Activated naive CD4-positive, alpha-beta T cell treated with anti-CD3 and anti-CD28 coated beads, Interleukin-2, amount 50 U/mL, for 24 hours (primary cell): ENCODE measurements at regions not wholly inside any gene's neighbourhood (a gene's known extent, or its start where the extent isn't known, plus 50 kb on each side); places are given as distances from the start of the nearest gene placed in this dataset.

Experiments used
- H3K27ac Mint-ChIP-seq: one replicate; pipeline ENCODE4 v1.8.0; 2021; ENCODE audit warnings: mild to moderate bottlenecking, mixed read lengths
- H3K27me3 Mint-ChIP-seq: one replicate; pipeline ENCODE4 v1.8.0; 2021; ENCODE audit warnings: mixed read lengths
- H3K36me3 Mint-ChIP-seq: one replicate; pipeline ENCODE4 v1.8.0; 2021; ENCODE audit warnings: mixed read lengths
- H3K4me1 Mint-ChIP-seq: one replicate; pipeline ENCODE4 v1.8.0; 2021; ENCODE audit warnings: mixed read lengths
- H3K4me3 Mint-ChIP-seq: one replicate; pipeline ENCODE4 v1.8.0; 2021; ENCODE audit warnings: mild to moderate bottlenecking, mixed read lengths
- H3K9me3 Mint-ChIP-seq: one replicate; pipeline ENCODE4 v1.8.0; 2021; ENCODE audit warnings: mixed read lengths

- Mint-ChIP-seq H3K36me3 (peaks cover 2% of the 10 kb centered on the region), H3K4me1 (no peaks in the 10 kb centered on the region), H3K9me3 (no peaks in the 10 kb centered on the region), H3K27ac (no peak overlapping the region), H3K4me3 (no peak overlapping the region), H3K27me3 (peaks cover 9% of the 10 kb centered on the region)
These were observed 186.2 kb downstream of the TEX29 start for GRCh38 chr13:111506621-111507020.

- Mint-ChIP-seq H3K36me3 (no peaks in the 10 kb centered on the region), H3K4me1 (no peaks in the 10 kb centered on the region), H3K27ac (no peak overlapping the region), H3K4me3 (no peak overlapping the region), H3K9me3 (no peaks in the 10 kb centered on the region), H3K27me3 (peaks cover 3% of the 10 kb centered on the region)
These were observed 187.9 kb downstream of the TEX29 start for GRCh38 chr13:111508164-111508870.

- Mint-ChIP-seq H3K4me1 (no peaks in the 10 kb centered on the region), H3K9me3 (no peaks in the 10 kb centered on the region), H3K4me3 (no peak overlapping the region)
These were observed 188.6 kb downstream of the TEX29 start for GRCh38 chr13:111508902-111509509.

DNA sequence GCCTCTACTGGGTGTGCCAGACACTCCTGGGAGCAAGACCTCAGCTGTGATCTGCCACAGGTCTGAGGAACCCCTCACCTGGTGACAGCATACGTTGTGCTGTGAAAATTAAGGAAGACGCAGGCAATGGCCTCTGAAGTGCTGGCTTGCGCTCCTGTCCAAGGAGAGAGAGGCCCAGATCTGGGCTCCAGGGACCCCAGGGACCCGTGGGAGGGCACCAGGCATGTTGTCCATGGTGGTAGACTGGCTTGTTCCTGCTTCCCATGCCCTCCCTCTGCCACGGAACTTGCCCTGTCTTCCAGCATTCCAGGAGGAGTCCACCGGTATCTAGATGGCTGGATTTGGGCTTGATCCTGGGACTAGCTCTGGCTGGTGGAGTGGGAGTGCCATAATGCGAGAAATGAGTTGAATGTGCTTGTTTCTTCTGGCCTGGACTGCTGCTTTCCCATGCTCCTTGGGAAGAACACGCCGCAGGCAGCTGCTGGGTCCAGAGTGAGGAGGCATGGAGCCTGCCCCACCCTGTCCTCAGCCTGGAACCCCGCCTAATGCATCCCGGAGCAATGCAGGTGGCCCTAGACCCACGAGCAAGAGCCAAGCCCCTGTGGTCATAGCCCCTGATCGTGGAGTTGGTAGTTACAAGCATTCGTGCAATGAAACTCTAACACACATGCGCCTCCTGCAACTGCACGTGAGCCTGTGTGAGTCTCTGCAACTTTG, 190.2 kb downstream of the TEX29 start:
- no peaks in the 10 kb centered on the region for H3K36me3 Mint-ChIP-seq
- no peaks in the 10 kb centered on the region for H3K27me3 Mint-ChIP-seq
- no peak overlapping the region for H3K4me3 Mint-ChIP-seq
- no peaks in the 10 kb centered on the region for H3K9me3 Mint-ChIP-seq
- H3K27ac Mint-ChIP-seq: no peak overlapping the region
- no peaks in the 10 kb centered on the region for H3K4me1 Mint-ChIP-seq

More at GRCh38 chr13:111508902-111509509, 188.6 kb downstream of the TEX29 start:
- H3K27me3 Mint-ChIP-seq: peaks cover under 1% of the 10 kb centered on the region
- H3K36me3 Mint-ChIP-seq: no peaks in the 10 kb centered on the region
- H3K27ac Mint-ChIP-seq: no peak overlapping the region

- Mint-ChIP-seq H3K27ac (no peak overlapping the region), H3K36me3 (no peaks in the 10 kb centered on the region), H3K4me3 (no peak overlapping the region), H3K27me3 (no peaks in the 10 kb centered on the region), H3K4me1 (no peaks in the 10 kb centered on the region), H3K9me3 (no peaks in the 10 kb centered on the region)
These were observed 190.8 kb downstream of the TEX29 start for GRCh38 chr13:111511219-111511732.

DNA sequence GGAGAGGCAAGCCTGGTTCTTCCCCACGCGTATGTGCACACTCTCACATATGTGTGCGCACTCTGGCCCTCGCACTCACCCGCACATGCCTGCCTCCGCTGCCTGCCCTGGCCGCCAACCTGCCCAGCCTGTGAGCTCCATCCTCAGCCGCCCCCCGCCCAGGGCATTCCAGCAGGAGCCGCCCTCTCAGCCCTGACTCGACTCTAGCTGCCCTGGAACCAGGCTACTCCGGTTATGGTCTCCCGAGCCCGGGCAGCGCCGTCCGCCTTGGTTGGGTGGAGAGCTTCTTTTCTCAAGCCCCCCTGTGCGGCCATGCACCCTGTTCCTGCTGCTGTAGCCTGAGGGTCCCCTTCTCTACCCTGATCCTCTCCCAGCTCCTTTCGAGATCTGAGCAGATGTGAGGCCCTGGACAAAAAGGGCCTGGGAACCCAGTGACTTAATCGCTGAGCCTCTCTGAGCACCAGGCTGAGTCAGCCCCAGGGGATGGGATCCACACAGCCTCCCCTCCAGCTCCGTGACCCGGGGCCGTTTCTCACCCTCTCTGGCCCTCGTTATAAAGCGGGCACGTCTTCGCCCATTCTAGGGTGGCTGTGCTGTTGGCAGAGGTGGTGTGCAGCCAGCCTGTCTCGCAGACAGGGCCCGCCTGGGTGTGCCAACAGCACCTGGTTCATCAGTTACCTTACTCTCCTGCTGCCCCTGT, 191.5 kb downstream of the TEX29 start:
- Mint-ChIP-seq H3K27me3 (no peaks in the 10 kb centered on the region), H3K9me3 (no peaks in the 10 kb centered on the region), H3K27ac (no peak overlapping the region), H3K4me3 (no peak overlapping the region), H3K4me1 (no peaks in the 10 kb centered on the region), H3K36me3 (no peaks in the 10 kb centered on the region)

GRCh38 chr13:111512707-111513106, 192.3 kb downstream of the TEX29 start:
- H3K4me1 Mint-ChIP-seq: no peaks in the 10 kb centered on the region
- no peaks in the 10 kb centered on the region for H3K27me3 Mint-ChIP-seq
- H3K27ac Mint-ChIP-seq: no peak overlapping the region
- no peak overlapping the region for H3K4me3 Mint-ChIP-seq
- no peaks in the 10 kb centered on the region for H3K36me3 Mint-ChIP-seq
- no peaks in the 10 kb centered on the region for H3K9me3 Mint-ChIP-seq

DNA sequence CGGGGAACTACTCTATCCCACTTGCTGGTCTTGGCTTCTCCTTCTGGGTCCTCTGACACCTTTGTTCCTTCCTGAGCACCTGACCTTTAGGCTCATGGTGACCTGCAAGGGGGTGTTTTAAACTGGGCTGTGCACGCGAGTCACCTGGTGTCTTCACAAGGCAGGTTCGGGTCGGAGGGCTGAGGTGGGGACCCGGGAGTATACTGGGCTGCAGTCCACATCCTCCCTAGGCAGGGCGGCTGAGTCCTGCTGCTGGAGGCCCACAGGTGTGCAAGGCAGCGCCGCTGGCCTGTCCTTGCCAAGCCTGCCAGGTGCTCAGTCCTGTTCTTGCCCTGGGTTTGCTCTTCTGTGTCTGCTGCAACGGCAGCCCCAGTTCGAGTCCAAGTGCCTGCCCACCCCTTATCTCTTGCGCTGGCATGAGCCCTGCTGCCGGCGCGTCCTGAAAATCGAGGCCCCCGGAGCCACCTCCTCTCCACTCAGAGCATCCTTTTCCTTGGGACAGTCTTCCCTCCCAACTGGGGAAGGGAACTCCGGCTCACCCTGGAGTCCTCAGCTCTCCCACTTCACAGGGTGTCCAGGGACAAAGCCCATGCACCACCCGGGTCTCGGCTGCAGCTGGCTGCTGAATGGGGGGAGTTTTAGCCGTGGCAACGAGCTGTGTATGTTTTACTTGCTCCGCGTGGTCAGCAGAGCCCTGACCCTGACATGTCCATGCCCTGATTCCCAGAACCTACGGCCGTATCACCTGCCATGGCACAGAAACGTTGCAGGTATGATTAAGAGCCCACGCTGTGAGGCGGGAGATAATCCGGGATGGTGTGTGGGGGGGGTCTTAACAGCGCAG, 193.5 kb downstream of the TEX29 start:
- Mint-ChIP-seq H3K36me3 (no peaks in the 10 kb centered on the region), H3K9me3 (no peaks in the 10 kb centered on the region), H3K4me1 (no peaks in the 10 kb centered on the region), H3K27me3 (no peaks in the 10 kb centered on the region), H3K27ac (no peak overlapping the region), H3K4me3 (no peak overlapping the region)

- Mint-ChIP-seq H3K27ac (no peak overlapping the region), H3K36me3 (no peaks in the 10 kb centered on the region), H3K4me3 (no peak overlapping the region), H3K27me3 (no peaks in the 10 kb centered on the region), H3K9me3 (no peaks in the 10 kb centered on the region), H3K4me1 (no peaks in the 10 kb centered on the region)
These were observed 194.3 kb downstream of the TEX29 start for GRCh38 chr13:111514610-111515306.

- no peaks in the 10 kb centered on the region for H3K4me1 Mint-ChIP-seq
- no peaks in the 10 kb centered on the region for H3K9me3 Mint-ChIP-seq
- no peak overlapping the region for H3K4me3 Mint-ChIP-seq
- no peaks in the 10 kb centered on the region for H3K27me3 Mint-ChIP-seq
- H3K27ac Mint-ChIP-seq: no peak overlapping the region
- no peaks in the 10 kb centered on the region for H3K36me3 Mint-ChIP-seq
These were observed 194.8 kb downstream of the TEX29 start for GRCh38 chr13:111515307-111515617.

GRCh38 chr13:111515635-111516034, 195.2 kb downstream of the TEX29 start:
- no peaks in the 10 kb centered on the region for H3K36me3 Mint-ChIP-seq
- no peaks in the 10 kb centered on the region for H3K9me3 Mint-ChIP-seq
- no peaks in the 10 kb centered on the region for H3K27me3 Mint-ChIP-seq
- H3K27ac Mint-ChIP-seq: no peak overlapping the region
- H3K4me3 Mint-ChIP-seq: no peak overlapping the region
- no peaks in the 10 kb centered on the region for H3K4me1 Mint-ChIP-seq

- Mint-ChIP-seq H3K4me3 (no peak overlapping the region), H3K4me1 (no peaks in the 10 kb centered on the region), H3K9me3 (no peaks in the 10 kb centered on the region), H3K27ac (no peak overlapping the region), H3K36me3 (no peaks in the 10 kb centered on the region), H3K27me3 (no peaks in the 10 kb centered on the region)
These were observed 196.5 kb downstream of the TEX29 start for GRCh38 chr13:111516712-111517640.

DNA sequence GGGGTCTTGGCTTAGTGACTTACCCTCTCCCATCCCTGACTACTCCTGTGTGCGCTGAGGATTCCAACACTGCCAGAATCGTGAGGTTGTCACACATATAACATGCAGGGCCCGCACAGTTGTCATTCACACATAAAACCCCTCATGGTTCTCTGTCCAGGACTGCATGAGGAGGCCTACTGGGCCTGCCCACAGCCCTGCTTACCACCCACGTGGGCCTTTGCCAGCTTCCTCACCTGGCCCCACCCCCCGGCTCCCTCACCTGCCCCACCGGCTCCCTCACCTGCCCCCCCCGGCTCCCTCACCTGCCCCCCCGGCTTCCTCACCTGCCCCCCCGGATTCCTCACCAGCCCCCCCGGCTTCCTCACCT, 197.2 kb downstream of the TEX29 start:
- no peaks in the 10 kb centered on the region for H3K27me3 Mint-ChIP-seq

More for the DNA sequence above, 197.2 kb downstream of the TEX29 start:
- Mint-ChIP-seq H3K4me1 (no peaks in the 10 kb centered on the region), H3K36me3 (no peaks in the 10 kb centered on the region), H3K9me3 (no peaks in the 10 kb centered on the region), H3K4me3 (no peak overlapping the region), H3K27ac (no peak overlapping the region)
